GM19452 (cell line): ENCODE measurements at regions not wholly inside any gene's neighbourhood (a gene's known extent, or its start where the extent isn't known, plus 50 kb on each side); places are given as distances from the start of the nearest gene placed in this dataset.

Source experiments
- ATAC-seq: cut with Tn5 transposase; IDR thresholded peaks from one replicate; pipeline ENCODE4 v1.9.1; 2021; ENCODE audit not compliant: unreplicated experiment

GRCh38 chr5:3811116-3811515 is 215.5 kb downstream of the IRX1 start:
- ATAC-seq: no peak

DNA sequence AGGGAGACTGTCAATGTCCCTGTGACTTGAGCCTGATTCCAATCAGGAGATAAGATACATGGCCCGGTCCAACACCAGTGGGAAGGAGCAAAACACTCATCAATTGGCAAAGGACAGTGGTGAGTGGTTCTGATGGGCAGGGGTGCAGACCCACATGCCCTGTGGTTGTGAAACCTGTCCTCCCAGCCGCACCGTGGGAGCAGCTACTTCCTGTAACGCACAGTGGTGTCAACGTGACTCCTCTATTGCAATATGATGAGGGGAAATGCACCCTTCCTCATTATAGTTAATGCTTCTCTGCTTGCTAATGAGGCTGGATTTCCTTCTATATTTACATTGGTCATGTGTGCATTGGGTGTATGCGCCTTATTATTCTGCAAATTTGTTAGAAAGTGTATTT is 223.0 kb downstream of the IRX1 start:
- no peak for ATAC-seq

- no peak for ATAC-seq
Observed at GRCh38 chr5:3825531-3826451, 230.2 kb downstream of the IRX1 start.

DNA sequence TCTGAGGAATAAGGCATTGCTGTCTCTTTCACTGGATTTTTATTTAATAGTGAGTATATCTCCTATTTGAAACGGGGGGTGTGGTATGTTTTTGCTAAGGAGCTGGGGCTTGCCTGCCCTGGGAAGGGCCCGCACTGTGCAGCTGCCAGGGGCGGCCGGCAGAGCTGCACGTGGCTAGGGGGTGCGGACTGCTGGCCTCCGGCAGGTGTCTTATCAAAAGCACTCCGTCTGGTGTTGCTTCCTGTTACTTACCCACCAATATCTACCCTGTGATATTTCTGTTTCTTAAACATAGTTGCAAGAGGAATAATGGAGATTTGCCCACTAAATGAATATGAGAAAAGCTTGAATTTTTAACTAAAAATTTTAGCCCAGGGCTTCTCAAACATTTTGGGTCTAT is 232.0 kb downstream of the IRX1 start:
- no peak for ATAC-seq

DNA sequence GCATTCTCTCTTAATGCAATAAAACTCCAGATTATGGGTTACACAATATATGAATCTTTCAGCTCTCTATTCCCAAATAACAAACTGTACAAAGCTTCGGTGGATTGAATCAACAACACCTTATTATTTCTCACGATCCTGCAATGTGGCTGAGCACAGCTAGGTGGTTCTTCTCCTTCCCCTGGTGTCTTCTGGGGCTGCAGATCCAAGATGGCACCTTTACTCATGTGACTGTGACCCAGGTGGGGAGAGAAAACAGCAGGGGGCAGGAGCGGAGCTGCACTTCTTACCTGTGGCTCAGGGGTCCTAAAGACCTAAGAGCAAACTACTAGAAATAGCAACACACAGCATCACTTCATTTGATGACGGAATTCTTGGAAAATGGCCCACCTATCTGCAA is 233.1 kb downstream of the IRX1 start:
- ATAC-seq: no peak

- ATAC-seq: no peak
Observed at GRCh38 chr5:3833566-3833965, 237.9 kb downstream of the IRX1 start.

- ATAC-seq: no peak
Observed at GRCh38 chr5:3835811-3836210, 240.2 kb downstream of the IRX1 start.

DNA sequence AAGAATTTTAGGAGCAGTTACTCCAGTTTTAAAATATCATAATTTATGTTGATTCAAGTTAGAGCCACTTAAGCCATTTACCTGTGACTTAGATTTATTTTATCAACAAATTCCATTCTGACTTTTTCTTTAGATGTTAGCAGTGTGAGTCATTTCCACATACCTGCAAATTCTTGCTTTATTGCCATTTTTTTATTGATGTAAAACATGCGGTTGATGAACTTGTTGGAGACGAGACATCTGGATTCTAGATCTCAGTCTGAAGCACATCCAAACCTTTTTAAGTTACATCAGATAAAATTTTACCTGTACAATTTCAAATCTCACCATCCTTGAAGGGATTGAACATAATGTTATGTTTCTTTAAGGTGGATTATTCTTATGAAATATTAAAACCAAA is 240.9 kb downstream of the IRX1 start:
- no peak for ATAC-seq

DNA sequence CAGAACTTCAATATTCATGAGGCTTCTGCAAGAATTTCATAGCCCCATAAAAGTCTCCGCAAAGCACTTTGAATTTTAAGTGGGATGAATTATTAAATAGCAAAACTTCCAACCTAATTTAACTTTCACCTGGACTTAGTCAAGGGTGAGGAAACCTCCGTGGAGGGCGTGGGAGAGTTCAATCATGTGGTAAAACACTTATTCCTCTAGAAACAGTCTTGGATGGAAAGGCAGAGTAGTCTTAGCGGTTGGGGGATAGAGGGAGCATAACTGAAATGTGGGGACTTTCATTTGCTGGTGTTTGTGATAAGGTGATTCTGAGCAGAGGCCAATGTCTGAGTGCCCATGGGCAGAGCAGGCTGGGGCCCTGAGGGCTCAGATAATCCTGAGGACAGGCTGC is 241.9 kb downstream of the IRX1 start:
- ATAC-seq: no peak

- ATAC-seq: no peak
Observed at GRCh38 chr5:3839151-3839550, 243.5 kb downstream of the IRX1 start.

GRCh38 chr5:3842591-3842990 is 247.0 kb downstream of the IRX1 start:
- ATAC-seq: no peak

- ATAC-seq: no peak
Observed at GRCh38 chr5:3843706-3844105, 248.1 kb downstream of the IRX1 start.

- ATAC-seq: no peak
Observed at GRCh38 chr5:3844266-3844665, 248.6 kb downstream of the IRX1 start.

DNA sequence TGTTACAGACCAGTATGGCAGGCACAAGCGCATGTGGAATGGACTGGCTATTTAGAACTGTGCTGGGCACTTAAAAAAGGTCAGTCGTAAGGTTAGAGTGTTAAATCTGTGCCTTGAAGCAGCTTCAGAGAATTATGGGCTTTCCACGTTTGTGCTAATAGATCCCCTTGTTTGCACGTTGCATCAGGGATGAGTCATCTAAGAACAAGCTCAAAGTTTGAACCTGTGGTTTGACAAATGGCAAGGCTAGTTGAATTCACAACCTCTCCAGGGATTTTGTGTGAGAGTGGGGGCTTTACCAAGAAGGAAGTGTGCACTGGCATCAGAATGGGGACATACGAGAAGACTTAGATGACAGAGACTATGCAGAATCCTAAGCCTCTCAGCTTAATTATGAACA is 249.6 kb downstream of the IRX1 start:
- no peak for ATAC-seq

GRCh38 chr5:3852161-3852916 is 256.7 kb downstream of the IRX1 start:
- ATAC-seq: no peak

- no peak for ATAC-seq
Observed at GRCh38 chr5:3853362-3853761, 257.7 kb downstream of the IRX1 start.

DNA sequence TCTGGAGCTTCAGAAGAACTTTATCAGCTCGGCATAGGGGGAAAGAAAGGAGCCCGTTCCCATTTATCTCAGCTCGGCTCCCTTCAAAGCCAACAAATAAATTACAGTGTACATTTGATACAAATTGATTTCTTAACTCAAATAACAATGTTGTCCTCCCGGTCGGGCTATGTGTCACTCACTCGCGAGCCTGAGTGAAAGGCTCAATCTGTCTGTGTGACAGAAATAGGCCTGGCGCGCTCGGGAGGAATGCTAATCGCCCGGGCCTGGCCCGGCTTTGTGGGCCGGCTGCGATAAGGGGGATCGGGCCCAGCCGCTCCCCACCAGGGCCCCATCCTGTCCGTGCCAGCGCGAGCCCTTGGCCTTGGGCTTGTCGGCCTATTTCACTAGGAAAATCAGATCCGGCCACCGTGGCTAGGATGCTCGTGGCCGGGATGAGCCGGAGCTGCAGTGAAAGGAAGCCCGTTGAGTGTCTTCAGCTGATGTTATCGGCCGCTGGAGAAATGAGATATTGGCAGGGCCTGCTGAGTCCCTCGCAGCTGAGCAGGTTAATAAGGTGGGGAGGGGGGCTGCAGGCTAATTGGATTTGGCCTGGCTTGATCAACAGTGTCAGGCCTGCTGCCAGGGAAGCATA is 258.7 kb downstream of the IRX1 start:
- no peak for ATAC-seq

GRCh38 chr5:3856036-3856435 is 260.4 kb downstream of the IRX1 start:
- ATAC-seq: no peak

DNA sequence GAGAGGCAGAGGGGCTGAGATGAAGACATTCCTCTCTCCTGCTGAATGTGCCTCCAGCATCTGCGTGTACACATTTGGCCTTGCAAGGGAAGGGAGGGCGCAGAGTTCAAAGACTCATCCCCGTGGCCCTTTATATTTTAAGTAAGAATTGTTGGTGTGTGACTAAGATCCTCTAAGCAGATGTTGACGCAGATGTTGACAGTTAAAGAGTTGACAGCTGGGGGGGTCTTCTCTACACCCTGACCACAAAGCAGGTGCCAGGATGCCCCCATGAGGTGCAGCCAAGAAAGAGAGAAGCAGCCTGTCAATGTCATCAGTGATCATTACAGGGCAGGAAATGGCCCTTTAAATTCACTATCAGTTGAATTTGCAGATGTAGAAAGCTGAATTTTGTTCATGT is 262.9 kb downstream of the IRX1 start:
- no peak for ATAC-seq

GRCh38 chr5:3862906-3863305 is 267.3 kb downstream of the IRX1 start:
- ATAC-seq: no peak

DNA sequence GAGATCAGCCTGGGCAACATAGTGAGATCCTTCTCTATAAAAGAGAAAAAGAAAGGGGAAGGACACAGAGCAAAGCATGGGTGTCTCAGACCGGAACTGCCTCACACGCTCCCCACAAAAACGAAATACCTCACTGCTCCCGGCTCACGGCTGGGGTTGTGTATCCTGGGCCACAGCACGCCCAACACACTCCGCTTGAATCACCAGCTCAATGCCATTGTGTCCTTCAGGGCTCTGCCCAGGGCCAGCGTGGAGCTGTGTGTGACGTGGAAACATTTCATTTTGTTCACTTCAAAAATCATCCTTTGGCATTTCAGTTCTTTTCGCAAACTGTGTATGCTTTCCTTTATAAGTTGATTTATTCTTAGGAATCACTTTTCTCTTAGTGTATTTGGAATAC is 279.5 kb downstream of the IRX1 start:
- no peak for ATAC-seq

GRCh38 chr5:3878267-3878666 is 282.6 kb downstream of the IRX1 start:
- no peak for ATAC-seq
